Stomach (tissue), 4 donors: ENCODE measurements at regions not wholly inside any gene's neighbourhood (a gene's known extent, or its start where the extent isn't known, plus 50 kb on each side); places are given as distances from the start of the nearest gene placed in this dataset.

Source experiments
- EP300 ChIP-seq: sonication (generic); formaldehyde crosslinking; IDR thresholded peaks from one replicate; pipeline ENCODE4 v1.6.1; 2017; ENCODE audit warnings: antibody characterized with exemption
- POLR2A ChIP-seq, 4 donors: fragments of 450-650 bp; IDR thresholded peaks; one replicate each; pipeline ENCODE4 v1.6.1; 2016; ENCODE audit warnings: antibody characterized with exemption in 4 of 4, control low read depth in 2 of 4, mild to moderate bottlenecking in 1 of 4, moderate library complexity in 1 of 4
- POLR2AphosphoS5 ChIP-seq, 3 donors: sonication (generic); formaldehyde crosslinking; IDR thresholded peaks; one replicate each; pipeline ENCODE4 v1.6.1; 2016; ENCODE audit warnings: antibody characterized with exemption in 3 of 3

DNA sequence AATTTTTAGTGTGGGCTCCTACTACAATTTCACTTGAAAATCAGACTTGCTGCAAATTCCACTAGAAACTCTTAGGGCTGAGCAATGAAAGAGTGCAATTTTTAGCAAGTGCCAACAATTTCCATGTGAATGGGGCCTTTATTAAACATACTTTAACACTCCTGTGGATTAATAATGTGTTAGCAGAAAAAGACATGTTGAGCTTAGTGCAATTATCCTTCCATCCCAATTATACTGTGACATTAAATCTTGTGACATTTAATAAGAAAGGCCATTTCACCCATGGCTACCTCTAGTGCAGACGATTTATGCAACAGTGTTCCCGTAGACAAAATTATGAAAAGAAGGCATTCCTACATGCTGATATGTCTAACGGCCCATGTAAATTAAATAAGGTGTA, 639.7 kb downstream of the STK39 start:
- TF ChIP-seq POLR2A (IDR thresholded peaks at IDR 0.05), result no peak
- no peak for TF ChIP-seq EP300
- no peak for TF ChIP-seq POLR2AphosphoS5 (IDR thresholded peaks at IDR 0.05)
